NCI-H1436 treated with DMSO at 0.1 percent for 48 hours (cell line): ENCODE measurements at regions not wholly inside any gene's neighbourhood (a gene's known extent, or its start where the extent isn't known, plus 50 kb on each side); places are given as distances from the start of the nearest gene placed in this dataset.

Source experiments
- DNase-seq: peaks from one replicate; lab custom pipeline; 2025; lab: John Stamatoyannopoulos, UW

DNA sequence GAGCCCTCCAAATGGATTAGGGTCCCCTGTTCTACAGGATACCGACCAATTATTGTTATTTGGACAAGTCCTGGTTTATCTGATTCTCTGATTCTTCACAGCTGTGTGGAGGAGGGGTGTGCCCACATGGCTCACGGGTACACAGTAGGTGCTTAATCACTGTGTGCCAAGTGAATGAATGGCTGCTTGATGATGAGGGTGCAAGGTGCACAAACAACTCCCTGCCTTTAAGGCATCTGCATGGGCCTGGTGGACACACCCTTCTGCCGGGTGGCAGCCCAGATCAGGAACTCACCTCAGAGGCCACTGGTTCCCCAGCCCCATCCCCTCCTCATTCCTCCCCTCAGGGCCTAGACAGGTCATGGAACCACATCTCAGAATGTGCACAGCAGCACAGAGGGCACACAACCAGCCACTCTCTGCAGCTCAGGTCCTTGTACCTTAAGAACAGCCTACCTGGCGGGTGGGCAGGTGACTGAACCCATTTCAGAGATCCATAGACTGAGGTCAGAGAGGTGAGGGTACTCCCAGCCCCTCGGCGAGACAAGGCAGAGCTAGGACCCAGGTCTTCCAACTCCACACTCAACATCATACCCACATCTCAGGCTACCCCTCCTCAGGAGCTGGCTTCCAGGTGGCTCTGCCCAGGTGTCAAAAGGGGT is 50.3 kb downstream of the SHANK2 start:
- no peak for DNase-seq

DNA sequence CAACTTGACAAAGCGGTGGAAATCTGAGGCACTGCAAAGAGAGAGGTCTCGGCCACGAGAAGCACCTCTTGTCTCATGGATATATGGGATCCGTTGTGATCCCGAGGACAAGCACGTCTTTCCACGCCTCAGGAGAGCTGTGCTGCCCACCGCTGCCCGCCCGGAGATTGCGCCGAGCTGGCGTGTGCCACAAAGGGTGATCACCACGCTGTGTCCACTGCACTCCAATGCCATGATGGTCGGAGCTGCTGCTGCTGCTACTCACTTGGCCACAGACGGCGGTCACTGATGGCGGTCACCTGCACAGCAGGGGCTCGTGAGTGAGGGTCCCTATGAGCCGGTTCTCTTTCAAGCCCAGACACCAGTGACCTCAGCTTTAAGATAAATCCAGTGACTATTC is 51.1 kb downstream of the SHANK2 start:
- no peak for DNase-seq

DNA sequence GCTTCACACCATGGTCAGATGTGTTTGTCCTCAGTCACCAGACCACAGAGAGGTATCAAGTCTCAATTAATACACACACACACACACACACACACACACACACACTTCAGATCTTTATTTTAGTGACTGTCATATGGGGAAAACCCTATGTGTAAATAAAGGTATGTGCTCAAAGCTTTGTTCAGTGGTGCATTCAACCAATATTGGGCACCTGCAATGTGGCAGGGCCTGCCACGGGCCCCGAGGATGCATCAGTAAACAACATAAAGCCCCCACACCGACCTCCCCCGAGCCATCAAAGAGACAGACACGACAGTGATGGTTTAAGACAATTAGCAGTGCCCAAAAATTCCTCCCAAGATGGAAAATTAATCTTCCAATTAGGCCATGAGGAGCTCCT is 51.6 kb downstream of the SHANK2 start:
- DNase-seq: no peak

DNA sequence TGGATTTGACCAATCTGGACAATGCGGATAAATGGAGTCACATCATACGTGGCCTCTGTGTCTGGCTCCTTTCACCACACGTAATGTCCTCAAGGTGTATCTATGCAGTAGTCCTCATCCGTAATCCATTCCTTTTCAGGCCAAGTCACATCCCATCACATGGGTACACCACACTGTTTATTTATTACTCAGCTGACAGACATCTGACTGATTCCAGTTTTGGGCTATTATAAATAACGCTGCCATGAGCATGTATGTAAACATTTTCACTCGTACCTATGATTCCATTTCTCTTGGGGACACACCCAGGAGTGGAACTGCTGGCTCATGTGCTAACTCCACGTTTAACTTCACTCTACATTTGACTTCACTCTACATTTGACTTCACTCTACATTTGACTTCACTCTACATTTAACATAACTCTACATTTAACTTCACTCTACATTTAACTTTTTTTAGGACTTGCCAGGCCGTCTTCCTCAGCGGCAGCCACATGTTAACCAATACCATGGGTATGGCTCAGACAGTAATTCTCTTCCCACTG is 52.1 kb downstream of the SHANK2 start:
- no peak for DNase-seq

DNA sequence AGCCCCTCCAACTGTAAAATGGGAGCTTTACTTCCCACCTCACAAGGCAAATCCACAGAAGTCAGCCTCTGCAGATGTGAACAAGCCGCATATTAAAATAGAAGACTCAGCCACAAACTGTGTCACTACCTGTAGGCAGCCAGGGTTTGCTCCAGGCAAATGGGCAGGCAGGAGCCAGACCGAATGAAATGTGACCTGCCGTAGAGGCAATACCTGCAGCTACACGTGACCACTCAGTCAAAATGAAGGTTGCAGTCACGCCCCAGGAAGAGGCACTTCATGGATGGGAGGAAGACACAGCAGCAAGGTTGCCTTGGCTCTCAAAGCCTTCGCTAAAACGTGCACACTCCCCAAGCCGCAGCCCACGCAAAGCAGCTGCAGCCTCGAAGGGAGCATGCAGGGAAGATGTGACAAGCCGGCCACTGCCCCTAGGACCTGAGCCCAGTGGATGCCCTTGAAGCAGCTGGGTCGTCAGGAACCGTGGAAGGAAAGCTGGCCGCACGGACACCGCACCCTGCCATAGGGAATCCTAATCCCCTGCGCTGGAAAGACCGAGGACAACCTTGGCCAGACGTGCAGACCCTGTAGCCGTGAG is 53.1 kb downstream of the SHANK2 start:
- no peak for DNase-seq

DNA sequence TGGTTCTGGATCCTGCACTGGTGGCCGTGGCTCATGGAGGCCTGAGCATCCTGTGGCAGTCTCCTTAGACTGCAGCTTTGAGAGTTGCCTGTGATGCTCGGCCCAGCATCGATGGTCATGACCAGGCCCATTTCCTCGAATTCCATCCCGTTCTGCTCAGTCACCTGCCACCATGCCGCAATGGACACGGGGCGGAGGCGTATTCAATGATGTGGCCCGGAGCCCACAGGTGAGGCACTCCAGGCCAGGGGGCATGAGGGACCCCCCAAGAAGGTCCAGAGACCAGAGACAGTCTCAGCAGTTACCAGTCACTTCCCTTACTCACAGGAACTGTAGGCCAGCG is 53.6 kb downstream of the SHANK2 start:
- DNase-seq: no peak

DNA sequence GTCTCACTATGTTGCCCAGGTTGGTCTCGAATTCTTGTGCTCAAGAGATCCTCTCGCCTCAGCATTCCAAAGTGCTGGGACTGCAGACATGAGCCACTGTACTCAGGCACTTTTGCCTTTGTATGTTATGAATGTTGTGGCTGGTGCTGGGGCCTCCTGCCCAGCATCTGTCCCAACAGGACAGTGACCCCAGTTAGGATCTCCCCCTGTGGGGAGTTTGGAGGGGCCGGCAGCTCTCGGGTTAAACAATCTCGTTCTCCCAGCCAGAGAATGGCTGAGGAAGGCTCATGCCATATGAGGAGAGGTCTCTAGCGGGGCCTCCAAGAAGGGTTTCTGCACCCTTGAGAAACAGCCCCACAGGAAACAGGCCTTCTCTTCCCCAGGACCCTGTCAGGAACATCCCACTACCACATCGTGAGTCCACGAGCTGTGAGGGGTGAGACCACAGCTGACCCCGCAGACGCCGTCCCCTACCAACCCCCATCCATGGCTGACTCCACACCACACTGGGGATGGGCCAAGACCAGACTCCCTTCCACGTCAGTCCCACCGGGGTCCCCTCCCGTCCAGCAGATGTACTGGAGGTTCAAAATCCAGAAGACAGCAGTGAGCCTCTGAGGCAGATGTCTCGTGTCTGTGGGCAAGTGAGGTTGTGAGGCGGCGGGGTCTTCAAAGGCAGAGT is 54.1 kb downstream of the SHANK2 start:
- DNase-seq: no peak

DNA sequence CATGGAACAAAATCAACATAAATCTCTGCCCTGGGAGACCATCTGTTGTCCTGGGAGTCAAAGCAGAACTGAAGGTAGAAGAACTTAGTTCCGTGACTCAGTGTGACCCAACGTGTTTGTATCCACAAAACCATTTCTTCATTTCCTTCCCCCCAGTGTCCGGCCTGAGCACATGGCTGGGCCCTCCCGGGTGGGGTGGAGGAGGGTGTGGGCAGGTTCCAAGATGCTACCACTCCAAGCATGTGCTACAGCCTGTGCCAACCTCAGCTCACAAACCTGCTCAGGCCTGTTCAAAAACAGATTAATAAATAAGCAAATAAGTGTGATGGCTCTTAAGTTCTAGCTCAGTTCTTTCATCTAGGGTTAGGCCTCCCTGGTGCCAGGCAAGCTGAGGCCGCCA is 55.3 kb downstream of the SHANK2 start:
- no peak for DNase-seq

DNA sequence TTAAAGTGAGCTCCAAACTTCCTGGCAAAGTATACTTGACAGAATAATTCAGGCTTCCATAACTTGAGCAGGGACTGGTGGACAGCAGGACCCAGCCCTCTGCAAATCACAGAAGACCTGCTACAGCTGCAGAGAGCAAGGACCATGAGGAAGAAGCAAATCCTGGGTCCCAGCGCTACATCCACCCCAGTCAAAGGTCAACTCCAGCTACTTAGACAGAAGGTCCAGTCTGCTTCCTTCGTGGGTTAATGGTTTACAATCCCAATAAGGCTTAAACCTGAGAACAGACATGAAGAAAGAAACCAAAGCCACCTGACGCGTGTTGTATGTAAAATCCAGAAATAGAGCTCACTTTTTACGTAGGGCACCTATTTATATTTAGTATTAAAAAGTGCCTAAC is 57.7 kb downstream of the SHANK2 start:
- no peak for DNase-seq

DNA sequence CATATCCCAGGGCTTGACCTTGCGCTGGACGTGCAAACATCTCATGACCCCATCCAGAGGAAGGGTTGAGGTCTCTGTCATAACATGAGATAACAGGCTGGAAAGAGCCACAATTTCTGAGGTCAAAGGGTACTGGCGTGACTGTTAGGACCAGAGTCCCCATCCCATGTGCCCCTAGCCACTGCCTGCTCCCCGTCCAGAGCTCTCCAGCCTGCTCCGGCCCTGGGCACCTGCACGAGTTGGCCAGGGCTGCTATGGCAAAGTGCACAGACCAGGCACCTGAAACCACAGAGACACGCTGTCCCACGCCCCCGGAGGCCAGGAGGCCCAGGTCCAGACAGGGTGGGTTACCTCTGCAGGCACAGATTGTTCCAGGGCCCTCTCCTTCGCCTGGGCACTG is 58.9 kb downstream of the SHANK2 start:
- no peak for DNase-seq

DNA sequence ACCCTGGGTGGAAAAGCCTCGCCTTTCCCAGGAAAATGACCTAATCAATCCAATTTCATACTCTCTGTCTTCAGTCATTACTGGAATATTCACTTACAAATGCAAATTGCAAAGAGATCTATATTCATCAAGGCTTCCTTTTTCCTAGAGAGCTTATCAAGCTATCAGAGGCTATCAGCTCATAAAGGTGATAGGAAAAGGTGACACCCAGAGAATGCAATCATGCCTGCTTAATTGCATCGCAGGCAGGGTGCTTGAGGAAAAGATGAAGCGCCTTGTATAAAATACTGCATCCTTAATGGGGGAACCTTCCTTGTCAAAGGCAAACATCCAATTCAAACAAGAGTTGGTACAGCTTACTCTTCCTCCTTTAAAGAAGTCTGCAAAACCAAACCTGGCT is 59.7 kb downstream of the SHANK2 start:
- no peak for DNase-seq

DNA sequence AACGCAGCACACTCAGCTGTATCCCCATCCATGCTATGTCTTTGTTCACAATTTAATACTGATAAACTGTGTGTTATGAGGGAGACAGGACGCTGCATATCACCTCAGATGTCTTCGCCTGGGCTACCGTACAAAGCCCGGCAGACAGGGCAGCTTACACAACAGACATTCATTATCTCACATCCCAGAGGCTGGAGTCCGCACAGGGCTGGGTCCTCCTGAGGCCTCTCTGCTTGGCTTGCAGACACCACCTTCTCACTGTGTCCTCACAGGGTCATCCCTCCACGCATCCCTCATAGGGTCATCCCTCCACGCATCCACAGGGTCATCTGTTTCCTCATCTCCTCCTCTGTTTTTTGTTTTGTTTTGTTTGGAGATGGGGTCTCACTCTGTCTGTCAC is 61.2 kb downstream of the SHANK2 start:
- DNase-seq: no peak

DNA sequence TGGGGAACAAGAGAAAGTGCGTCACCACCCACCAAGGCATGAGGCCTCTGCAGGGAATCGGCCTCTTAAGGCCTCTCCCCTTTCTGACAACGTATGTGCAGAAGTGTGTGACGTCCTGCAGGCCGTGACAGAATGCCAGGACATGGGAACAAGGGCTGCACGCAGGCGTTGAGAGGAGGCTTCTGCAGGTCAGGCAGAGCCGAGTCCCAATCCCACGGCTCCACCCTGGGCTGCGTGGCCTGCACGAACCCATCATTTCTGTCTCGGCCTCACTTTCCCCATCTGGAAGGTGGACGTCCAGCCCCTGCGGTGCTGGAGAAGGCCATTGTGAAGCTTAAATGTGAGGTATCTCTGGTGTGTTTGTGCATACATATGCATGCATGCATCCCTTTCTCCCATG is 61.8 kb downstream of the SHANK2 start:
- no peak for DNase-seq

DNA sequence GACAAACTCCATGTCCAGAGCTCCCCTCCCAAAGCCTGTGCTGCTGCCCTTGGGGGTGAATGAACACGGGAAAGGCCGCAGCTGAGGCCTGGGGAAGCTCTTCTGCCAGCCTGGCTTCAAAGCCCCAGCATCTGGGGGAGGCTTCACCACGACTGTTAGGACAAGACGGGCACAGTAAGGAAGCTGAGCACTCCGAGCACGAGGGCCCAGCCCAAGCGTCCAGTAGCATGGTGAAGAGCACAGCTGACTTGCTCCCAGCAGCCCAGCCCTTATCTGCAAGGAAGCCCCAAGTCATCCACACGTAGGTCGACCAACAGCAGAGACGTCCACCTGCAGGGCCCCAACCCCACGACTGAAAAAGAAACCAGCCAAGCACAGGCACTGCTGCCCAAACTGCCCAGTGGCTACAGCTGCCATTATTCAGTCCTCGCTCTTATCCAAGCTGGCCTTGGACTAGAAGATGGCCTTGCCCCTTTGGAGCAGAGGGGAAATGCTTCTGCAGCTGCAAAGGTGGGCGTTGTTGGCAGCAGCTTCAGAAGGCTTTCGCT is 62.5 kb downstream of the SHANK2 start:
- DNase-seq: no peak

DNA sequence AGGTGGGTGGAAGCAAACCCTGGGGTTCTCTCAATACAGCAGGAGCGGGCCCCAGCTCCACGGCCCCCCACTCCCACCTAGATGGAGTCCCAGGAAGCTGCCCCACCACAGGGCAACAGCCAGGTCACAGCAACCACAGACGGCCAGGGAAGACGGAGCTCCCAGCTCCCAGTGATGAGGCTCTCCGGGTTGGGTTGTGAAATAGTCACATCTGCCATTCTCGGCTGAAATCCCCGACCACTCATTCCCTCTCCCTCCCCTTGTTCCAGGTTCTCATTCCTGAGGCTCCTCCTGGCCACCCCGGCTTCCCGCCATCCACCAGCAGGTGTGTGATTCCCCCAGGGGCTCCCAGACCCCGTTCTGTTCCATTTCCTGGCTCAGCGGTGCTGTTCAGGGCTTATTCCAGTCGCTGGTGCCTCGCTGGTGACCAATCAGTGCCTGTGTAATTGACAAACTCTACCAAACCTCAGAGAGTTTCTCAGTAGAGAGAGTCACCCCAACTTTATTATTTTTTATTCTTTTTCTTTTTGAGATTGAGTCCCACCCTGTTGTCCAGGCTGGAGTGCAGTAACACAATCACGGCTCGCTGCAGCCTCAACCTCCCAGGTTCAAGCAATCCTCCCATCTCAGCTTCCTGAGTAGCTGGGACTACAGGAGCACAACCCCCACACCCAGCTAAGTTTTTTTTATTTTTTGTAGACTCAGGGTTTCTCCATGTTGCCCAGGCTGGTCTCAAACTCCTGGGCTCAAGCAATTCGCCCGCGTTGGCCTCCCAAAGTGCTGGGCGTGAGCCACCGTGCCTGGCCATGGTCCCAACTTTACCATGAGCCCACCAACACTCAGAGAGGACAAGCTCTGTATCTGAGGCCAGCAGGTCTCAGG is 63.2 kb downstream of the SHANK2 start:
- DNase-seq: no peak

DNA sequence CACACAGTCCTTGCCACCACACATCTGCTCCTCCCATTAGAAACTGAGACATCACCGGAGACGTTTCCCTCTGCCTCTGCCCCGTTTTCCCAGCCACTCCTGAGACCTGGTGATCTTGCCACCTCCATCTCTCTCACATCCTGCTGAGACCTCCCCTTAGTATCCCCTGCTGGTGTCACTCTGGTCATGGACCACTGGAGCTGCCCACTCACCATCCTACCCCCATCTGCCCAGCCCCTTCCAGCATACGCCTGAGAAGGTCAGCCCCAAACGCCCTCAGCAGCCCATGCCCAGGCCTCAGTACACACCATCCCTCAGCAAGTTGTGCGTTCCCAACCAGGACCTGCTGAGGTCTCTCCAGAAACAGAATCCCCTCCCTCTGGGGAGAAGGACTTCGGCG is 64.3 kb downstream of the SHANK2 start:
- DNase-seq: no peak

DNA sequence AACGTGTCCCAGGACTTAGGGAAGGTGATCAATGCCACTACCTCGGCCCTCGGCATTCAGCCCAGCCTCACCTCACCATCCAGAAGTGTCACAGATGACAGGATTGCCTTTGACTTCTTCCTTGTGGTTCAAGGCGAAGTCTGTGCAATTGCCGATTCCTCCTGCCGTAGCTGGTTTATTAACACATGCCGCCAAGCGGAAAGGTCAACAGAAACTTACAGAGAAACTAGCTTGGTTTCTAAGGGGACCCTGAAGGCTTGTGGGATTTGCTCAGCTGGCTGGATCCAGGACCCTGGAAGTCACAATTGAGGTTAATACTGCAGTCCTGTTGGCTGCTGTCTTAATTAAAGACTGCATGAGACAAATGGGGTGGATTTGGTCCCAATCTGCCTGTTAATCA is 65.6 kb downstream of the SHANK2 start:
- no peak for DNase-seq

DNA sequence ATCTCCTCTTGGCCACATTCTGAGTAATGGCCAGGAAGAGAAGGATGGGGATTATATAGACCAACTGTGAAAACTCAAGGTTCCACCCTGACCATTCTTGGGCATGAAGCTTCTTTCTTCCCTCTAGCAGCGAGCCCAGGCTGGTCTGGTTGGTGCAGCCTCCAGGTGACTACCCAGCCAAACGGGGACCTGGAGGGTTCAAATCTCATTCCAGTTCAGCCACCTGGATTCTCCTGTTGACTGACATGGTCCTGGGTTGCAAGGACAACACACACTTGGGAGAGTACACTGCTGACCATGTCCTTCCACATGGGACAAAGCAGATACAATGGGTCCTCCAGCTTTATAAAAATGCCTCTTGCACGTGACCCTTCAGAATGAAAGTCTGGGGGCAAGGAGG is 67.0 kb downstream of the SHANK2 start:
- no peak for DNase-seq

DNA sequence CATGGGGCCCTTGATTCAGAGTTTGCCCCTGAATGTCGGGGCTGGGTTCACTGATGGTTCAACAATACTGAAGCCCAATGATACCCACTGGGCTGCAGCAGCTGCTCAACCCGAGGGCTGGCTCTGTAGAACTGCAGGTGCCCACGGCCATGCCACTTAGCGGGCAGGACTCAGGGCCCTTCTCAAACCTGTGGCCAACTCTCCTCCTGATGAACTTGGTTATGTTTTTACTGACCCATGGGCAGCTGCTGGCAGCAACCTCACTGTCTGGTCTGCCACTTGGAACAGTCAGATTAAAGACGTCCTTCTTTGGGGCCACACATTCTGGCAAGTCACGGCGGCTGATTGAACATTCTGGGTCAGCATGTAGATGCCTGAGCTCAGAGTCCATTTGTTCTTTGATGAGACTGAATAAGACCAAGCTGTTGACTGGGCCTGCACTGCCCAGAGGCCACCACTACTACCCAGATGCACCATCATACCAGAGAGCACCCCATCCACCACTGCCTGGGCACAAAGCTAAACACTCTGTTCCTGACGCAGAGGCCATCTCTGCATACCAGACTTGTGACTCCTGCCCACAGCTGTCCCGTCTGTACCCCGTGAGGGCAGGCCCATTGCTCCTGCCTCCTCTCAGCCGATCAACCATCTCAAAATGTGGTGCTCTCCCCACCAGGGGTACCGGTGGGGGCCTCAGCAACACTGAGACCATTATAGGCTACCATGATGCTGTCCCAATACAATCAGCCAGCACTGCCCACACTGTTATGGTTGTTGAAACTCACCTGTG is 67.8 kb downstream of the SHANK2 start:
- DNase-seq: no peak

DNA sequence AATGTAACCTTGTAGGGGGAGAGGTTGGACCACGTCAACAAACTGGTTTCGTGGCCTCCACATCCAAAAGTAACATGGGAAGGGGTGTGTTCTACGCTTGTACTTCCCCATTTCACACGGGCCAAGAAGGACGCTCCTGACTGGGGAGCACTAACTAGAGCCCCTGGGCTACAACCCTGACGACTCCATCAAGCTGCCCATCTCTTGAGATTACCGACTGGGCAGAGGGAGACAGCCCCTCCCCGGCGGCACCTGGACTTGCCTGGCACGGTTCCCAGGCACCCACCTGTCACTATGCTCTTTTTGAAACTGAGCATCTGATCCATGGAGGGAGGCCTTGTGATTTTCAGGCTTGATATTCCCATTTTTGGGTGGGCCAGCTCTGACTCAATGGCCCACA is 68.5 kb downstream of the SHANK2 start:
- no peak for DNase-seq
